T-helper 2 cell (primary cell): ENCODE measurements at regions not wholly inside any gene's neighbourhood (a gene's known extent, or its start where the extent isn't known, plus 50 kb on each side); places are given as distances from the start of the nearest gene placed in this dataset.
"Not testable (repeated sequence)": the region's sequence is repeated elsewhere in the genome, so short reads cannot be mapped to it uniquely, and the experiment has no call there.

Source experiments
- DNase-seq, 5 experiments: peaks; one replicate each; pipeline versions ENCODE4 v3.0.0 to v3.0.0-alpha.2; 2012 to 2022

- not testable (repeated sequence) for DNase-seq
Observed at GRCh38 chr11:127933961-127934360, 653.4 kb downstream of the ETS1 start.

DNA sequence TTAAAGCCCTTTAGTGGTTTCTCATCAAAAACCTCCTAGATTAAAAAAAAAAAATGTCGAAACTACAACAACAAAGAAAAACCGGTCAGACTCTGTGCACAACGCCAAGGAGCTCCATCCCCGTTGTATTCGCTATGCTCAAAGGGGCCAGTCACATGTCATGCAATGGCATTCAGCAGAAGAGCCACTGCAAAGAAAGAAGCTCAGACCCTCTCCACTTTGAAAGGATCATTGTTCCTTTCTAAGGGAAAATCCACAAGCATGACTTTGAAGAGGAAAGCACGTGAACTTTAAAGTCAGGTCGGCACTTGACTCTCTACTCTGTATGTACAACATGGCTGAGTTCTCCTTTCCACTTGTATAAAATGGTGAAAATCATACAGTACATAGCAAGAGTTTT is 655.6 kb downstream of the ETS1 start:
- no peak for DNase-seq

DNA sequence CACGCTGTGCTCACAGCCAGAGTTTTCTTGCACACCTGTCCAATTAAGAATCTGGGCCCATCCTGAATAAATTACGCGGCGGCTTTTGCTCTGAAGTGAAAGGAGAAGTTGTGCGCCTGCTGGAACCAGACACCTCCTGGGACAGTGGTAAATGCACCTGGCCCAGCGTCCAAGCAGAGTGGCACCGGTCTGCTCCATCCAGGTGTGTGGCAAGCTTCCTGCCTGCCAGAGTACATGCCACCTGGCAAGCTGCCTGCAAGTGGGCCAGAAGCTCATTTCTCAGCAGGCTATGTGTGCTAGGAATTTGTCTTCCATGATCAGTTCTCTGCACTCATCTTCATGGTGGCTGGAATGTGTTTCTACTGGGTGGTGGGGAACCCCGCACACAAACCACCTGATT is 660.6 kb downstream of the ETS1 start:
- DNase-seq = no peak

- no peak for DNase-seq
Observed at GRCh38 chr11:127925475-127925874, 661.9 kb downstream of the ETS1 start.

GRCh38 chr11:127919206-127920000 is 668.0 kb downstream of the ETS1 start:
- no peak for DNase-seq

GRCh38 chr11:127902382-127902781 is 685.0 kb downstream of the ETS1 start:
- DNase-seq = no peak

- no peak for DNase-seq
Observed at GRCh38 chr11:127898422-127899365, 688.7 kb downstream of the ETS1 start.

- no peak for DNase-seq
Observed at GRCh38 chr11:127895776-127896175, 691.6 kb downstream of the ETS1 start.

- DNase-seq = no peak
Observed at GRCh38 chr11:127894316-127894715, 693.0 kb downstream of the ETS1 start.

- DNase-seq = no peak
Observed at GRCh38 chr11:127890030-127890615, 697.2 kb downstream of the ETS1 start.

DNA sequence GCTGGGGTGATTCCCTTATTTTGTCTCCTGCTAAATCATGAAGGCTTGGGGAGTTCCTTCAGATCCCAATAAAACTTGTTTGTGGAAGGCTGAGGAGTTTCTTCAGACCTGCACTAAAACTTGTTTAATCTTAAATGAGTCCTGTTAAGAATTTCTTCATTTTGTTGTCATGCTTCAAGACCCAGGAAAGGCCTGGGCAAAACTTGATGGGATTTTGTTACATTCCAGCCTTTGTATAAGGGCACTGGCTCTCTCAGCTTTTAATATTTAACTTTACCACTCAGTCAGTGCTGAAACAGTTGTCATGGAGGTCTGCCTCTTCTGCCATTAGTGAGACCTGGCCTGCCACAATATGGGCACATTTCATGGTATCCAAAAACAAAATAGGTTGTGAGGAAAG is 699.0 kb downstream of the ETS1 start:
- DNase-seq = no peak

DNA sequence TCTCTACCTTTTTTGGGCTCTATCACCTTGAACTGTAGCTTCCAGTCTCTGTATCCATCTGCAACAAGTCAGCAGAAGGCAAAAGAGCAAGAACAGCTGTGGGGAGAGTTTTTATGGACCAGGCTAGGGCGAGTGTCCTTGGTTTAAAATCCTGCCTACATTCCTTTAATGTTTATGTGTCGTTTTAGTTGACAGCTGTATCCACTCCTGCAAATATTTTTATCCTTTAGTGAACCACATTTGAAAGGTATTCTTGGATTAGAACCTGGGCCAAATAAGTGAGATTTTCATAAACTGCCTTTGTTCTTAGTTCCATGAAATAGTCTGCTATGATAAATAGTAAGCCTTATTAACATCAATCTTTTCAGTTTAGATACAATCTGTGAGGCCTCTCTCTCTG is 712.2 kb downstream of the ETS1 start:
- no peak for DNase-seq

GRCh38 chr11:127873478-127873877 is 713.9 kb downstream of the ETS1 start:
- DNase-seq = no peak

DNA sequence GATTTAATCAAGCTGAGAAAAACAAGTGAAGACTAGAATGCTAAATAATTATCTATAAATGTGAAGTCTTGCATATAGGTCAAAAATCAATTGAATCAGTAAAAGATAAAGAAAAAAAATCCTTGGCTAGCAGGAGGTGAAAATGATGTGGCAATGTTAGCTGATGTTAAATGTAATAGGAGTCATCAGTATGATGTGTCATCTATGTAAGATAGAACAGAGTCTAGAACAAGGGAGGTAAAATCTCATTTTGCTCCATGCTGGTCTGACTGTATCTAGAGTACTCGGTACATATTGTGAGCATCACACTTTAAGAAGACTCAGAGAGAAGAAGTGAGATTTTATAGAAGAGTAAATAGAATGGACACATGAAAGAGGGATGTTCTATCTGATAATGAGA is 721.2 kb downstream of the ETS1 start:
- DNase-seq = no peak

DNA sequence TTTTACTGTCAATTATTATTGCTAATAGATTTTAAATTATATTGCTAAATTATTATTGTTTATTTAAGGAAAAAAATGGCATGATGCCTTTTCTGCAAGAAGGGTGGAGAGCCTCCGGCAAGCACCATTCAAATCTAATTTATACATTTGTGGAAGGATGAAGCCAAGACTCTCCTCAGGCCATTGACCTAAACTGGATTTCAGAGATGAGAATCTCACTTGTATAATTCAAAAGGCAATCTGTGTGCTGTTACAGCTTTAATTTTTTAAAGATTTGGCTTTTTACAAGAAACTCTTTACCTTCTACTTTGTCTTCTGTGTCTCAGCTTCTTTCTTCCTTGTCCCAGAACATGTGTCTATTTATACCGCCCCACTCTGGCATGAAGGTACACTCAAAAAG is 722.5 kb downstream of the ETS1 start:
- no peak for DNase-seq

- no peak for DNase-seq
Observed at GRCh38 chr11:127862406-127862805, 725.0 kb downstream of the ETS1 start.

DNA sequence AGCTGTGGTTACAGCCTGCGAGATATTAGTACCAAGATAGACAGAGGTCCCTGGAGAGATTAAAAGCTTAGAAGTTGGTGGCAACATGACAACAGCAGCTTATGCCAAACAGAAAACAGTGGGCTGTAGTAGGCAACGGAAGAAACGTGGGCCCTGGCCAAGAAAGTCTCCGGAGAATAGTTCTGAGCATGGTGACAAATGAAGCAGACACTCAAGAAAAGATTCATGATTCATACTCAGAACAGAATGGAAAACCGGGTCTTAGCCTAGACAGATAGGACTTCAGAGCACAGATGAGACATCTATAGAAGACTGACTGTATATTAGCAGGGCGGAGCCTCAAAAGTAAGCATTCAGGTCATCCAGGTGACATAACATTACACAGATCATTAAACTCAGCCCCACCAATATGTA is 727.4 kb downstream of the ETS1 start:
- no peak for DNase-seq

GRCh38 chr11:127844876-127845275 is 742.5 kb downstream of the ETS1 start:
- DNase-seq = no peak

DNA sequence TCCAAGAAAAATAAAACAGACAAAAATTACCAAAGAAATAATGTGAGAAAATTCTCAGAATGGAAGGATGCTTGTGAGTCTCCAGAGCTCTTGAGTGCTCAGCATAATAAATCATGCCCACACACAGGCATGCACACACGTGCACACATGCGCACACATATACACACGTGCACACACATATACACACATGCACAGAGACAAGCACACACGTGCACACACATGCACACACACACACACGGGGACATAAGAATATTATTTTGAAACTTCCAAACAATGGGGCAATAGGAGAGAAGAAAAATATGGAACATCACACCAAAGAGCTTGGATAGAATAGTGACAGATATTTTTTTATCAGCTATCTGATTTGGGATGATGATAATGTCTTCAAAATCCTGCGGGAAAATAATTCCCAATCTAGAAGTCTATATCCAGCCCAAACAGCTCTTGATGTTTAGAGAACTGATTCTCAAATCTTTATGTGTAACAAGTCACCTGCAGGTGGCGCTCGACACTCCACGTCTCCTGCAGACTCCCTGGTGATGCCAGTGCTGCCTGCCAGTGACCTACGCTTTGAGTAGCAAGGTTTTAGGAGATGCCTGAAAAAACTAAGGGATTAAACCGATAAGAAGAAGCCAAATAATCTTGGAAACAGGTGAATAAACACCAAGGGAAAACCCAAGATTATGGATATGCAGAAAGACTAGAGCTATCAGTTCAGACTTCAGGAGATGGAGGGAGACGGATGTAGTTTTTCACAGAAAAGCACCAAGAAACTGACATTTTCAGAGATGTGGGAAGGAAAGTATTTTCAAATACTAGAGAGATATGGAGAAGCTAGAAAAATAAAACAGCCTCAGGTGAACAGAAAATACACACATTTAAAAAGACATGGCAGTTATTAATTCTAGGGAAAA is 743.6 kb downstream of the ETS1 start:
- DNase-seq = peak in 4 of 5 experiments; percentile 15 to 53 (median 33)

GRCh38 chr11:127825183-127825582 is 762.2 kb downstream of the ETS1 start:
- no peak for DNase-seq

- no peak for DNase-seq
Observed at GRCh38 chr11:127818625-127819024, 768.7 kb downstream of the ETS1 start.

- DNase-seq = no peak
Observed at GRCh38 chr11:127816962-127817361, 770.4 kb downstream of the ETS1 start.
